HG02885 (cell line): ENCODE measurements at regions not wholly inside any gene's neighbourhood (a gene's known extent, or its start where the extent isn't known, plus 50 kb on each side); places are given as distances from the start of the nearest gene placed in this dataset.
"Not testable (repeated sequence)": the region's sequence is repeated elsewhere in the genome, so short reads cannot be mapped to it uniquely, and the experiment has no call there.

Source experiments
- ATAC-seq: cut with Tn5 transposase; IDR thresholded peaks from one replicate; pipeline ENCODE4 v1.9.1; 2021; ENCODE audit warnings: mild to moderate bottlenecking; ENCODE audit not compliant: unreplicated experiment, poor library complexity

GRCh38 chr1:222195857-222196256 lies 352.0 kb downstream of the HHIPL2 start:
- no peak for ATAC-seq

GRCh38 chr1:222189218-222189617 lies 358.7 kb downstream of the HHIPL2 start:
- no peak for ATAC-seq

- no peak for ATAC-seq
Measured at GRCh38 chr1:222187566-222188332, 360.2 kb downstream of the HHIPL2 start.

GRCh38 chr1:222182641-222183040 lies 365.3 kb downstream of the HHIPL2 start:
- ATAC-seq: no peak

- ATAC-seq: no peak
Measured at GRCh38 chr1:222181191-222181590, 366.7 kb downstream of the HHIPL2 start.

GRCh38 chr1:222177496-222177895 lies 370.4 kb downstream of the HHIPL2 start:
- not testable (repeated sequence) for ATAC-seq

- peak; percentile 66 for ATAC-seq
Measured at GRCh38 chr1:222171005-222171404, 376.9 kb downstream of the HHIPL2 start.

- ATAC-seq: no peak
Measured at GRCh38 chr1:222168621-222169020, 379.3 kb downstream of the HHIPL2 start.

- no peak for ATAC-seq
Measured at GRCh38 chr1:222167896-222168295, 380.0 kb downstream of the HHIPL2 start.

- ATAC-seq: peak; percentile 62
Measured at GRCh38 chr1:222167111-222167510, 380.8 kb downstream of the HHIPL2 start.

- no peak for ATAC-seq
Measured at GRCh38 chr1:222165629-222166028, 382.3 kb downstream of the HHIPL2 start.

- ATAC-seq: no peak
Measured at GRCh38 chr1:222163895-222164294, 384.0 kb downstream of the HHIPL2 start.

GRCh38 chr1:222161676-222162075 lies 386.2 kb downstream of the HHIPL2 start:
- ATAC-seq: no peak

GRCh38 chr1:222157612-222158011 lies 390.3 kb downstream of the HHIPL2 start:
- ATAC-seq: no peak

- no peak for ATAC-seq
Measured at GRCh38 chr1:222140206-222140605, 398.3 kb upstream of the DUSP10 start.

GRCh38 chr1:222138095-222138494 lies 396.2 kb upstream of the DUSP10 start:
- no peak for ATAC-seq

- no peak for ATAC-seq
Measured at GRCh38 chr1:222136869-222137268, 395.0 kb upstream of the DUSP10 start.

GRCh38 chr1:222129041-222129440 lies 387.2 kb upstream of the DUSP10 start:
- ATAC-seq: no peak

- no peak for ATAC-seq
Measured at GRCh38 chr1:222127526-222128152, 385.8 kb upstream of the DUSP10 start.

- no peak for ATAC-seq
Measured at GRCh38 chr1:222127096-222127495, 385.2 kb upstream of the DUSP10 start.

GRCh38 chr1:222126052-222126451 lies 384.2 kb upstream of the DUSP10 start:
- ATAC-seq: no peak

GRCh38 chr1:222124602-222125001 lies 382.7 kb upstream of the DUSP10 start:
- ATAC-seq: no peak
